GM21381 (cell line): ENCODE measurements at regions not wholly inside any gene's neighbourhood (a gene's known extent, or its start where the extent isn't known, plus 50 kb on each side); places are given as distances from the start of the nearest gene placed in this dataset.

ENCODE experiments used
- ATAC-seq: cut with Tn5 transposase; IDR thresholded peaks from one replicate; pipeline ENCODE4 v1.9.1; 2021; ENCODE audit warnings: mild to moderate bottlenecking, moderate library complexity; ENCODE audit not compliant: unreplicated experiment

DNA sequence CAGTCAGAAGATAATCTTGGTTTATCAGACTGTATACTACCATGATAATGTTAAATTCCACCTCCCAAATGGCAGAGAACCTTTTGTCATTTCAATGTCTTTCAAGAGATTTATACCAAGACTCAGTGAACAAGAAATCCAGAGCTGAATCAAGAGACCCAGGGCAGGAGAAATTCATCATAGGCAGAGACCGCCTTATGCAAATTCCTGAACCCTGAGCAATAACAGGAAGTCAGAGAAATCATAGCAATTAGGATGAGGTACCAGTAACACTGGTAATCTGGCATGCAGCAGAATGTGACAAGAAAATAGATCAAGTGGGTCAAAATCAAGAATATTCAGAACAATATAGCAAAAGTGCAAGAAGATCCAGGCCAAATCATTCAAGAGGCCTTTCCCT, 412.4 kb upstream of the LRATD1 start:
- ATAC-seq: no peak

DNA sequence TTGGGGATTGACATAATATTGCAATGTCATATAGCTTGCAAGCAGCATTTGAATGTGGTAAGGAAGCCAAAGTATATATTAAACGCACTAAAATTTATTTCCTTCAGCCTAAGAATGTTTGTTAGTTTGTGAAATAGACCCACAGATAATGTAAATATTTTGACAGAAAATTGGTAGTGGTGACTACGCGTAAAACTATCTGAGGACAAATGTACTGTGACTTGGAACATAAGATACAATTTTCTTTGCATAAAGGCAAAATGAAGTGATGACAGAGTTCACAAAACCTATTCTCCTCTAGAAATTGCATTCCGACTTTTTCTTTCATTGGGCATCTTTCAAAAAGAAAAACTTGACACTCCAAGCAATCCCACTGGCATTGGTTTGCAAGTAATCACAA, 411.1 kb upstream of the LRATD1 start:
- no peak for ATAC-seq

DNA sequence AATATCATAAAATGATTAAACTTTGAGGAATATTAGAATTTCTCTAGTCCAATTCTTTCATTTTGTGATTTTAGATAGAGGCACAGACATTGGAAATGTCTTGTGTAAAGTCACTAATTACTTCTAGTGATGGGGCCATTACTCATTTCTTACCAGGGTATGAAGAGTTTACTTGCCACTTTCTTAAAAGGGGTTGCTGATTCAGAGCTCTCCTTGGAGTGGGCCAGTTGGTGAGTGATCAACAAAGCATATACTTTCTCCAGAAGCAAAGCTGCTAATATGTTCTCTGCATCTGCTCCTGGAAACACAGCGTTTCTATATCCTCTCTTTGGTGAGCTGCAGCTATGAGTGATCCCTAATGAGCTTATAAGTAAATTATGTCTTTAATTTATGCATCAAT, 408.9 kb upstream of the LRATD1 start:
- no peak for ATAC-seq

DNA sequence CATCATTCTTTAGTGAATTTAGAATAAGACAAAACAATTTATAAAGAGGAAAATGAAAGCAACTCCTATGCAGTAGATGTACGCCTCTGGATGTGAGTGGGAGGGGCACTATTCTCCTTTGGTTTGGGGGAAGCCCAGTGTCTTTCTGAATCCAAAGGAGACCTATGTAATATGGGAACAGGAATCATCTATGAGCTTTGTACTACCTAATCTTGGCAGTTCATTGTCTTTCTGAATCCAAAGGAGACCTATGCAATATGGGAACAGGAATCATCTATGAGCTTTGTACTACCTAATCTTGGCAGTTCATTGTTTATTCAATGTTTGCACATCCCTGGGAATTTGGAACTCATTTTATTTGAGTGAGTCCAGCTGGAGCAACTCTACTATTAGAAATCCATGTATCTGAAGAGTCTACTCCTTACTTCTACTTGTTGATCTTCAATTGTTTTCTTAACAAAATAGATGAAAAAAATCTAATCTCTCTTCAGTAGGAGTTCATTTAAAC, 401.1 kb upstream of the LRATD1 start:
- ATAC-seq: no peak

GRCh38 chr2:14232217-14232616, 400.3 kb upstream of the LRATD1 start:
- ATAC-seq: no peak

DNA sequence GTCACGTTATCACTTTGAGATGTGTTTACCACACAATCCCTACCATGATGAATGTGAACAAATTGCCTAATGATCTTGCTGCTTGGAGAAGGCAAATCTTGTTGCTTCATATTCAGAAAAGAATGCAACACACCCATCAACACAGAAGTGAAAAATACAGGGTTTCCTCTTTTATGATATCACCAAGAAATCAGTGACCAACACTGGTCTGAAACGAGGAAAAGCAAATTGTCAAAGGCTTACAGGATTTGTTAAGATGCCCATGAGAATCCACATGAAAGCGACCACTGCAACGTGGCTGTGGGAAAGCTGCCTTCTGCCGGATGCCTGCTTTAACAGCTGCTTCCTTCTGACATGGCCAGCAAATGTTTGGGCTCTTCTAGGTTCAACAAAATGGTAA, 397.6 kb upstream of the LRATD1 start:
- no peak for ATAC-seq

DNA sequence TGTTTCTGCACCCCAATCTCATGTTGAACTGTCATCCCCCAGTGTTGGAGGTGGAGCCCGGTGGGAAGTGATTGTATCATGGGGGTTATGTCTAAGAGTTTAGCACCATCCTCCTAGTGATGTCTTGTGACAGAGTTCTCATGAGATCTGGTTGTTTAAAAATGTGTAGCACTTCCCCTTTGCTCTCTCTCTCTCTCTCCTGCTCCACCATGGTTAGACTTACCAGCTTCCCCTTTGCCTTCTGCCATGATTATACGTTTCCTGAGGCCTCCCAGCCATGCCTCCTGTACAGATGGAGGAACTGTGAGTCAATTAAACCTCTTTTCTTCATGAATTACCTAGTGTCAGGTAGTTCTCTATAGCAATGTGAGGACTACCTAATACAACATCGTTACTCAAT, 396.9 kb upstream of the LRATD1 start:
- ATAC-seq: no peak

DNA sequence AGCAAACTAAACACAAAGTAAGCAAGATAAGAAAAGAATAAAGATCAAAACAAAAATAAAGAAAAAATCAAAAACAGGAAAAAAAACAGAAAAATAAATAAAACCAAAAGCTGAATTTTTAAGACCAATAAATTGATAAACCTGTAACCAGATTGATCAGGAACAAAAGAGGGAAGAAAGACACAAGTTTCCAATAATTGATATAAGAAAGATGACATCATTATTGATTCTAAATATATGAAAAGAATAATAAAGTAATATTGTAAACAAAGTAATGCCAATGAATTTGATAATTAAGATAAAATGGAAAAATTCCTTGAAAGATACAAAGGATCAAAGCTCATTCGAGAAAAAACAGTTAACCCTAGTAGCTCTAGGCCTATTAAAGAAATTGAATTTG, 394.6 kb upstream of the LRATD1 start:
- no peak for ATAC-seq

- ATAC-seq: no peak
These were observed 392.9 kb upstream of the LRATD1 start for GRCh38 chr2:14239605-14240004.

- ATAC-seq: no peak
These were observed 391.6 kb upstream of the LRATD1 start for GRCh38 chr2:14240868-14241267.

DNA sequence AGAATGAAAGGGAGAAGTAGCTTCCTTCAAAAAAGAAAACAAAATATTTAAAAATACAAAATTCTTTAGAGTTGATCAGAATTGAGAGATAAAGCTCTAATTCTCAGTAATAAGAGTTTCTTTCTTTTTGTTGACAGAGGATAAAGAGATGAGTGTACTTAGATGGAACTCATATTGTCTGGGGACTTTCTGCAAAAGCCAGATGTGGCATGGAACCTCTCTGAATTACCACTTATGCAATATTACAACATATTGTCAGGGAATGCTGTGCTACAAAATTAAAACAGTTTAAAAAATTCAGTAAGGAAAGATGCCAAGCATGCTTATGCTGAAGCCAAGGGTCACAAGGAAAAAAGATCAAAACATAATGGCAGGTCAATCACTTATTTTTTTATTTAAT, 386.6 kb upstream of the LRATD1 start:
- ATAC-seq: no peak

DNA sequence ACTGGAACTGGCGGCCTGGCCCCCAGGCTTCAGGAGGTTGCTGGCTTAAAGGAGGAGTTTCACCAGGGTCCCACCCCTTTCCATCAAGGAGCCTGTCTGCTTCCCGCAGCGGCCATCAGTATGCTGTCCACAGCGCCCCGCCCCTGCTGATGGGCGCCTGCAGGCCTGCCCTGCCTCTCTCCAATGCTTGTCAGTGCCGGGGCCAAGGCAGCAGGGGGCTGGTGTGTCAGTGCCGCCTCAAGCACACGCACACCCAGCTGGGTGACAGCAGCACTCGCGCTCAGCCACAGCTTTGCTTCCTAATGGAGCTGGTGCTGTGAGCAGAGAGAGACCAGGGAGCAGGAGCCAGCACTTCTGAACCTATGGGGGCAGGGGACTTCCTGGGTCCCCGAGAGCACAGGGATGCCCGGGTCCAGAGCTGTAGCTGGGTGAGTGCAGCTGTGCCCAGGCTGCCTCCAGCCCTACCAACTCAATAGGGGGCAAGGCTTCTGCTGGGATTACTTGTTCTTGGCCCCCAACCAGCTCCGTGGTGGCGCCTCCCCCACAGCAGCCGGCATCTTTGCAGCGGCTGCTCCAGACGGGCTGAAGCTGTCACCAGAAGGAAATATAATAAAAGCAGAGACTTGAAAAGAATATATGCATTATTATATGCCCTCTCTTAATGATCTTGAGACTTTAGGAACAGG, 377.2 kb upstream of the LRATD1 start:
- ATAC-seq: no peak

DNA sequence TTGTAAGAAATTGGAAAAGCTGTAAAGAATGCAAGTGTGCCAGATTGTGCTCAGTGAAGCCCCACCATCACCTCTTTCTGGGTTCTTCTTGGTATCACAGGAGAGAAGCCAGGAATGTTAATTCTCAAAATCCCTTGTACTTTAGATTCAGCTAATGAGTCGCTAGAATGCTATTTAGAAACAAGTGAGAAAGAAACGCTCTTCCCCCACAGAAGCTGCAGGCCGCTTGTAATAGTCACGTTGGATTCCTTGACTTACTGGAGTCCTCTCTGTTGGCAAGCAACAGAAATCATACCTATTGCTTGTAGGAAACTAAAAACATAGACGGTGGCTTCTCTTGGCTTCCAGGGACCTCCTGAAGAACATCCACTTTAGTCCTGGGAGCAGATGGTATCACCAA, 375.6 kb upstream of the LRATD1 start:
- no peak for ATAC-seq

DNA sequence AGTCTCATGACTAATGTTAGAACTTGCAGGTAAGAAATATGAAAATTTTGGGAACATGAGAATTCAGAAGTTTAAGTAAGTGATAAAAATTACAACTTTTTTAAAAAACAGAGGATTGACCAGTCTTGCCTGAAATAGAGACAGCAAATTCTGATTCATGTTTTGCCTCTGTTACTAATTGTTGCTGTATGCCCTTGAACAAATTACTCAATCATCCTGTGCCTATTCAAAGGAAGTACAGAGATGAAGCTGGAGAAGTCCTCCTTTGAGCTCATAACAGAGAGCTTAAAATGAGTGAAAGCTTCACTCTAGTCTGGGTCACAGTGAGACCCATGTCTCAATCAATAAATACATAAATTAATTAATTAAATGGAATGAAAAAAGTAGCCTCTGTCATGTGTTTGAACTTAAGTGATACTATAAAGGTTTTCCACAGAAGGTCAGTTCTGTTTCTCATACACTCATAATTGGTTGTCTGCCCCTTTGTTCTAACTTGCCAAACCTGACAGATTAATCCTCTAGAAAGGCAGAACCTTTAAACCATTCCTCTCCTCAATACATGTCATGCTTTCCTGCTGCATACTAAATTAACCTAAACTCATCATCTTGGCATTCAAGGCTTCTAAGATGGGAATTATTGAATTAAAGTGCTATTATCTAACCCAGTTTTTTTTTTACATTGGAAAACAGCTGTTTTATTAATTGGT, 374.6 kb upstream of the LRATD1 start:
- no peak for ATAC-seq

DNA sequence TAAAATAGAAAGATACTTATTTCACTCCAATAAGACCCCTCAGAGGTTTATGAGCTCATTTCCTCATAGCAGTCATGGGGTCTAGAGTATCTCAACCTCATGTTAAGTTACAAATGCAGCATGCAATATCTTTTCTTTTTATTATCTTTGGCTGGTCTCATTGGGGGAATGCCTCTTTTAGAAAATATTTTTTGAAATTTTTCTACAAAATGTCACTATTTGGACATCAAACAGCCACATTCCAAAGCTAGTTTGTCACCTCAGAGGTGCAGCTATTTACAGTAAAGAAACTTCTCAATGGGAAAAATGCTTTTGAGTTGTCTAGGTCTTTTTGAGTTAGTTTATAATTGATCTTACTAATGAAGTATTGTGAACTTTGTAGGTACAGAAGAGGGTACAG, 370.7 kb upstream of the LRATD1 start:
- ATAC-seq: no peak

- ATAC-seq: no peak
These were observed 369.5 kb upstream of the LRATD1 start for GRCh38 chr2:14263053-14263452.

DNA sequence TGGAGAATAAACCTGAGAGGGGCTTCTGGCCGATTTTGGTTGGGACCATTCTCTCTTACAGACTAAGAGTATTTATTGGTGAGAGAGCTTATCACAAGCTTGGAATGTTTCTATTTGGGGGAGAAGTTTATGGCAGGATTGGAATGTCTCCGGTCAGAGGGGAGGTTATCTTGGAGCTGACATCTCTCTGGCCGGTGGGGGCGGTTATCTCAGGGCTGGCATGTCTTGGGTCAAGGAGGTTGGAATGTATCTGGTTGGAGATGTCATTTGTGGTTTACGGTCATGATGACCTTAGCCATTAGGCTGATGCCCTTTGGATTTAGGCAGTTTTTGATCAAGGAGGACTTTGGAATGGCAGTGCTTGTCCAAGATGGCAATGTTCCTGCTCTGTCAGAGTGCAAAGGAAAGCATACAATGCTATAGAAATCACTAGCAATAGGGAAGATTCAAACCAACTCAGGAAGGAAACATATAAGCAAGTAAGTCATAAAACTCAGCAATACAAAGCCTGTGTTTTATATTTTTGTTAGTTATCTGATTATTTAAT, 362.4 kb upstream of the LRATD1 start:
- ATAC-seq: no peak

- no peak for ATAC-seq
These were observed 360.0 kb upstream of the LRATD1 start for GRCh38 chr2:14272396-14273075.

DNA sequence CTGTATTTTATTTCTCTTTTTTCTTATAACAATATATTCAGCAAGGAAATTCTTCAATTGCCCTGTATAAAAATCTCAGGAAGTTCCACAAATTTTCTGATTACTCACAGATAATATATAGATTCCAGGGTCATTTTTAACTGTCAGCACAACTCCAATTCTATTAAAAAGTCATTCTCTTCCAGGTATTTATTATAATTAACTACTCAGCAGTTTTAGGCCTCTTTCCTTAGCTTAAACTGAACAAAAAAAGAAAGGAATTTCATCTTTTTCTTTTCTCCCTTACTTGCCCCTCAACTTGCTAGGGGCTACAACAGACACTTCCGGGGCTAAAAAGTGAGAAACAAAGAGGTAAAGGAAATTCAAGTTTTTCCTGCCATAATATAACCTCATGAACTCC, 358.9 kb upstream of the LRATD1 start:
- no peak for ATAC-seq

GRCh38 chr2:14284244-14284643, 348.3 kb upstream of the LRATD1 start:
- ATAC-seq: no peak

GRCh38 chr2:14285812-14286211, 346.7 kb upstream of the LRATD1 start:
- no peak for ATAC-seq

GRCh38 chr2:14288016-14288415, 344.5 kb upstream of the LRATD1 start:
- no peak for ATAC-seq
